HG03039 (cell line): ENCODE measurements at regions not wholly inside any gene's neighbourhood (a gene's known extent, or its start where the extent isn't known, plus 50 kb on each side); places are given as distances from the start of the nearest gene placed in this dataset.
"Not testable (repeated sequence)": the region's sequence is repeated elsewhere in the genome, so short reads cannot be mapped to it uniquely, and the experiment has no call there.

Experiments used
- ATAC-seq: cut with Tn5 transposase; IDR thresholded peaks from one replicate; pipeline ENCODE4 v1.9.1; 2021; ENCODE audit warnings: mild to moderate bottlenecking, moderate library complexity; ENCODE audit not compliant: unreplicated experiment

DNA sequence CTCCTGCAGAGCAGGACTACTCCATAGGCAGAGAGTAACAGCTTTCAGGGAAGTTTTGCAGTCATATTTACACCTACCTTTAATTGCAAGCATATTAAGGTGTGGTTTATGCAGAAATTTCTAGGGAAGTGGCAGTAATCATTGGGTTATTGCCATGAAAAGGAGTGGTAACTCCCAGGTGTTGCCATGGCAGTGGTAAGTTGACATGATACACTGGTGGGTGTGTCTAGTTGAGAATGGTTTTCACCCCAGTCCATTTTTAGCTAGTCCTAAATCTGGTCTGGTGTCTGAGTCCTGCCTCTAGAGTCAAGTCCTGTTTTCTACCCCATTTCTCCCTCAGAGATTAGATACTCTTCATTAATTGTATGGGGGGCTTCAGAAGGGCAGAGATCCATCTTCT lies 128.4 kb upstream of the GMNC start:
- ATAC-seq = no peak

DNA sequence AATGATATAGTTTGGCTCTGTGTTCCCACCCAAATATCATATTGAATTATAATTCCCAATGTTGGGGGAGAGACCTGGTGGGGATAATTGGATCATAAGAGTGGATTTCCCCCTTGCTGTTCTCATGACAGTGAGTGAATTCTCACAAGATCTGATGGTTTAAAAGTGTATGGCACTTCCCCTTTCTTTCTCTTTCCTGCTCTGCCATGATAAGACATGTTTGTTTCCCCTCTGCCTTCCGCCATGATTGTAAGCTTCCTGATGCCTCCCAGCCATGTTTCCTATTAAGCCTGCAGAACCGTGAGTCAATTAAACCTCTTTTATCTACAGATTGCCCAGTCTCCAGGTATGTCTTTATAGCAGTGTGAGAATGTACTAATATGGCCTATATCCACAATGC lies 126.7 kb upstream of the GMNC start:
- no peak for ATAC-seq

DNA sequence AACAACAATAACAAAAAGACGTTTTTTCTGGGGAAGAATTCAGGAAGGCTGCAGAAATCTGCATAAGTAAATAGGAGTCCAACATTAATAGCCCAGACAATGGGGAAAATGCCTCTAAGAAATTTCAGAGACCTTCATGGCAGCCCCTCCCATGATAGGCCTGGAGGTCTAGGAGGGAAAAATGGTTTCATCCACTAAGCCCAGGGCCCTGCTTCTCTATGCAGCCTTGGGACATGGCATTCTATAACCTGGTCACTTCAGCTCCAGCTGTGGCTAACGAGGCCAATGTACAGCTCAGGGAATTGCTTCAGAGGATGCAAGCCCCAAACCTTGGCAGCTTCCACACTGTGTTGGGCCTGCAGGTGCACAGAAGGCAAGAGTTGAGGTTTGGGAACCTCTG lies 125.6 kb upstream of the GMNC start:
- ATAC-seq = no peak

DNA sequence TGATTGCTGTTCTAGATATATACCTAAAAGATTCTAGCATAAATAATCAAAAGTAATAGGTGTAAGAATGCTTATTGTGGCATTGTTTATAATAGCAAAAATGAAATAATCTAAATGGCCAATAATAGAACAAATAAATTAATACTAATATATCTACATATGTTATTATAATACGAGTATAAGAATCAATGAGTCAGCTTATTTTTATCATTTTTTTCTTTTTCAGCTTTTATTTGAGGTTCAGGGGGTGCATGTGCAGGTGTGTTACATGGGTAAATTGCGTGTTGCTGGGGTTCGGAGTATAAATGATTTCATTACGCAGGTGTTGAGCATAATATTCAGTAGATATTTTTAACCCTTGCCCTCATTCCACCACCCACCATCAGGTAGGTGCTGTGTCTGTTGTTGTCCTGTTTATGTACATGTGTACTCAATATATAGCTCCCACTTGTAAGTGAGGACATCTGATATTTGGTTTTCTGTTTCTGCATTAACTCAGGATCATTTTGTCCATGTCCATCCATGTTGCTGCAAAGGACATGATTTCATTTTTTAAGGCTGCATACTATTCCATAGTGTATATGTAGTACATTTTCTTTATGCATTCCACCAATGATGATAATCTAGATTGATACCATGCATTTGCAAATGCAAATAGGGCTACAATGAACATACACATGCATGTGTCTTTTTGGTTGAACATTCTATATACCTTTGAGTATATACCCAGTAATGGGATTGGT lies 122.2 kb upstream of the GMNC start:
- ATAC-seq = no peak

DNA sequence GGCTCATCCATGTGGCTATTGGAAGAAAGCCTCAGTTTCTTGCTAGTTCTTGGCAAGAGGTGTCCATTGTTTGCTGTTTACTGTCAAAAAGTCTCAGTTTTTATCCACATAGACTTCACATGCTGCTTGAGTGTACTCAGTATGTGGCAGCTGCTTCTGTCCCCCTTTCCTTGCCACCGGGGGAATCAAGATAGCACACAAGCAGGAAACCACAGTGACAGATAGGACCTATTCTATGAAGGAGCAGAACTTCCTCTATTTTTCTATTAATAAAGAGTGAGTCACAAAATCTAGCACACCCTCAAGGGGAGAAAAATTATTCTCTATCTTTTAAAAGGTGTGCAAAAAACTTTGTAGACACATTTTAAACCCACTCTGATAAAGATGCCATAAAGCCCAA lies 121.4 kb upstream of the GMNC start:
- ATAC-seq = no peak

DNA sequence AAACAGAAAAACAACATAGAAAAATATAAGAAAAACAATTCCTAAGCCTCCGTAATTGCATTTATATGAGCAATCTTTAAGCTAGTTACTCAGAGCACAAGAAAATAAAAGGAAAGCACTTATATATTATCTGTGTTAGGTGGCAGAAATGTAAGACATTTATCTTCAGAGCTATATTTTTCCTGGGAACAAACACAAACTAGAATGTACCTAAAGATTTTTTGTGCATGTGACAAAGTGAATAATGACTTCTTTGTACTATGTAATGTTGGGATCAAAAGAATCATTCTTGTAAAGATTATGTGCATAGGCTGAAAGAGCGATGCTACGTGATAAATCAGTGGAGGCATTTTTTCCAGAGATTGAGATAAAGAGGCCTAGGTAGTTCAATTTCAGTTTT lies 111.3 kb upstream of the GMNC start:
- no peak for ATAC-seq

DNA sequence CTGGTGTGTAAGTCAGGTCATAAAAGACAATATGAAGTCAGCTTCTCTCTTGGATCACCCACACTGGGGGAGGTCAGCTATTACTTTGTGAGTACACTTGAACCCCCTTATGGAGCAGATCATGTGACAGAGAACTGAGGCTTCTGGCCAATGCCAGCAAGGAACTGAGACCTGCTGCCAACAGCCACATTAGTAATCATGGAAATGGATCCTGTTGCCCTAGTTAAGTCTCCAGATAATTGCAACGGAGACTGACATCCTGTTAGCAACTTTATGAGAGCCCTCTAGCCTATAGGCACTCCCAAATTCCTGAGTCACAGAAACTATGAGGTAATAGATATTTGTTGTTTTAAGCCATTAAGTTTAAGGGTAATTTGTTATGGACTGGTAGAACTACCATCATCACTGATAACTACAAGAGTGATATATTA lies 110.4 kb upstream of the GMNC start:
- ATAC-seq = no peak

DNA sequence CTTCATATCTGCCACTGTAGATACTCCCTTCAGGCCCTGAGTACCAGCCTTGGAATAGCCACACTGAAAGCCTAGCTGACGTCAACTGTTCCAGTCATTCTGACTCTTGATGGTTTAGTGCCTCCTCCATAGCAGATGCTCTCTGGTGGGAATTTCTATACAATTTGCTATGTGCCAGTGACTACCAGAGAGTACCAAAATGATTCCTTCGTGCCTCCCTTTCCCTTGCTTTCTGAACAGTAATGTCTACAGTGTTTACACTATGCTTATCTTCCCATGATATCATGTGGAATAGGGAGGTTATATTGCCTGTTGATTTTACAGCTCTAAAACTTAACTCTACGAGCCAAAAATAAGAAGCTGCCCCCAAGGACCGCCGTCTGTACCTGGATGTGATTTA lies 109.7 kb upstream of the GMNC start:
- ATAC-seq = no peak

DNA sequence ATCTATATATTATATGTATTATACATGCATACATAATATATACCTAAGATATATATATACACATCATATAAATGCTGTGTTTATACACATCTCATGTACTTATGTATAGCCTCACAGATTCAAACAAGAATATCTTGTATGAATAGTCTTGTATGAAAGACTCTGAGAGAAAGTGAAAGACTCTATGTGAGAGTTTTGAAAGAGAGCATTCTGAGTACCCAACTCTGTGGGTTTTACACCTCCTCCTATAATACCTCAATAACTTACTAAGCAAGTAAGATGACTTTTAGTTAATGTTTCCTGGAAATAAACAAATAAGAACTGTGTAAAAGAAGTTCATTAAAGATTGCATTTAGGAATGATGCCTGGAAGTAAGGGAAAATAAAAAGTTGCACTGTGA lies 108.1 kb upstream of the GMNC start:
- no peak for ATAC-seq

DNA sequence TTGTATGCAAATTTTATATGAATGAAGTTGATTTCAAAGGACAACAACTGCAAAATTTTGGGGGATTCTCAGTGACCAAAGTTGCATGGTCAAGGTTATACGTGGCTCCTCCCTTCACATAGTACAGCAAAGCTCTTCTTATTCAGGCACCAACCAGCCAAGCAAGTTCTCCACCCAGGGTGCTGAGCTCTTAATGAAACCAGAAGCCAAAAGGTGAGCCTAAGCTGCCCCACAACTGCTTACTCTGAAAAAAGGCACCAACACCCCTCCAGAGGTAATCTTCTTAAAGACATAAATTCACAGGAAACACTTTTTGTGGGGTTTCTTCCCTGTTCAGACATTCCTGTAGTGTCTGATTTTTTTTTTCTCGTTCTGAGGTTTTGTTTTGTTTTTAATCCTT lies 106.1 kb upstream of the GMNC start:
- no peak for ATAC-seq

DNA sequence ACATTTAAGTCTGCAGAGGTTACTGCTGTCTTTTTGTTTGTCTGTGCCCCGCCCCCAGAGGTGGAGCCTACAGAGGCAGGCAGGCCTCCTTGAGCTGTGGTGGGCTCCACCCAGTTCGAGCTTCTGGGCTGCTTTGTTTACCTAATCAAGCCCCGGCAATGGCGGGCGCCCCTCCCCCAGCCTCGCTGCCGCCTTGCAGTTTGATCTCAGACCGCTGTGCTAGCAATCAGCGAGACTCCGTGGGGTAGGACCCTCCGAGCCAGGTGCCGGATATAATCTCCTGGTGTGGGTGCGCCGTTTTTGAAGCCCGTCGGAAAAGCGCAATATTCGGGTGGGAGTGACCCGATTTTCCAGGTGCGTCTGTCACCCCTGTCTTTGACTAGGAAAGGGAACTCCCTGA lies 102.4 kb upstream of the GMNC start:
- ATAC-seq = not testable (repeated sequence)

DNA sequence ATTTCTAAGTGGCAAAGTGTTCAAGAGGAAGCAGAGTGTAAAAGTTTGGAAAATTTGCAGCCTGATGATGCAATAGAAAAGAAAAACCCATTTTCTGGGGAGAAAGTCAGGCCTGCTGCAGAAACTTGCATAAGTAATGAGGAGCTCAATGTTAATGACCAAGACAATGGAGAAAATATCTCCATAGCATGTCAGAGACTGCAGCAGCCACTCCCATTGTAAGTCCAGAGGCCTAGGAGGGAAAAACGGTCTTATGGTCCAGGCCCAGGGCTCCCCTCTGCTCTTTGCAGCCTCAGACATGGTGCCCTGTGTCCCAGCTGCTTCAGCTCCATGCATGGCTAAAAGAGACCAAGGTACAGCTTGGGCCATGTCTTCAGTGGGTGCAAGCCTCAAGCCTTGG lies 96.6 kb upstream of the GMNC start:
- ATAC-seq = no peak

DNA sequence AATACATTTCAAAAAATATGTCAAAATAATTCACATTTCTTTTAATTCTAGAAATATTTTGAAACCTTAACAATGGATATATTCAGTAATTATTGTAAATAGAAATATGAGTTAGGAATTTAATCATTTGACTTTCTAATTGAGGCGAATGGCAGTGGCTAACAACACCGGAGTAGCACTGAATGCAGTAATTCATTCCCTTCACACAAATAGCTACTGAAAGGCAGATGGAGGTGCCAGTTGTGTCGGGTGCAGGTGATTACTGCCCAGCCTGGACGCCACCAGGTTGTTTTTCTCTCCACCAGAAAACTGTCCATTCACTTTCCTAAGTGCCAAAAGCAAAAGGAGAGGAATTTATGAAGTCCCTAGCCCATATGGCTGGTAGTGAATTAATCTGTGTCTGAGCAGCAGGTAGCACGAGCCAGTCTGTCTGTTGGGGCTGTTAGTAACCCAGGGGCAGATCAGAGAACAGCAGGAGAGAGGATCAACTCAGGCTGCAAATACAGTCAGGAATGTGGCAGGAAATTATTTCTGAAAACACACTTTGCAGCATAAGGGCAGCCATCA lies 79.3 kb upstream of the GMNC start:
- no peak for ATAC-seq

DNA sequence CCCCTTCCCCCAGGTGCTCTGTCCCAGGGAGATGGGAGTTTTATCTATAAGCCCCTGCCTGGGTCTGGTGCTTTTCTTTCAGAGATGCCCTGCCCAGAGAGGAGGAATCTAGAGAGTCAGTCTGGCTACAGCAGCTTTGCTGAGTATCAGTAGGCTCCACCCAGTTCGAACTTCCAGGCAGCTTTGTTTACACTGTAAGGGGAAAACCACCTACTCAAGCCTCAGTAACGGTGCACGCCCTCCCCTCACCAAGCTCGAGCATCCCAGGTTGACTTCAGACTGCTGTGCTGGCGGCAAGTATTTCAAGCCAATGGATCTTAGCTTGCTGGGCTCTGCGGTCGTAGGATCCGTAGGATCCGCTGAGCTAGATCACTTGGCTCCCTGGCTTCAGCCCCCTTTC lies 72.1 kb upstream of the GMNC start:
- ATAC-seq = not testable (repeated sequence)

DNA sequence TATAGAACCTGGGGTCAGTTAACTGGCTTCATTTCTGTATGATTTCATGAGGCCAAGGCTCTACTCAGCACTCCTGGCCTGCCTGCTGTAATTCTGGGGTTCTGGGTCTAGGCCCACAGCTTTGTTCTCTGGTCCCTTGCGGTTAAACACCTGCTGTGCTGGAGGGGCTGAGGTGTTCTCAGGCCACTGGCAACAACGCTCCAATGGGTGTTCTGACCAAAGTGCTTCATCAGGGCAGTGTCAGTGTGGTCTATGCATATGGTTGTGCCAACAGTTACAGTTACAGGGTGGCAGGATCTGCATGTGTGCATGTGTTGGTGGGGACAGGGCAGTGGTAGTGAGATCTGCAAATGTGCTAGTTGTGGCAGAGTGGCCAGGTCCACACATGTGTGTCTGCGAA lies 64.1 kb upstream of the GMNC start:
- ATAC-seq = no peak

DNA sequence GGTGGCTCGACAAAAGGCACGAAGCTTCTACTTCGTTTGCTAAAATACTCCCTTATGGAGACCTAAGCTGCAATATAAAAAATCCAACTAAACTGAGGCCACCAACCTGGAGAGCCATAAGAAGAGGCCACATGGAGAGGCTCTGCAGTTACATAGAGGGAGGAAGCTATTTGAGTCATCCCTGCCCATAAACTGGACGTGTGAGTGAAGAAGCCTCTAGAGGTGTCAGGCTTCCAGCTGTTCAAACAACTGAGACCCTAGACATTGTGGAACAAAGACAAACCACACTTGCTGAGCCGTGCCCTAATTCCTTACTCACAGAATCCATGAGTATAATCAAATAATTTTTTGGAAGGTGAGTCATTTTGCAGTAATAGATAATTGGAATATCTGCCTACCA lies 50.2 kb upstream of the GMNC start:
- no peak for ATAC-seq
